DMS153 treated with DMSO at 0.1 percent for 48 hours (cell line): ENCODE measurements at regions not wholly inside any gene's neighbourhood (a gene's known extent, or its start where the extent isn't known, plus 50 kb on each side); places are given as distances from the start of the nearest gene placed in this dataset.
"Not testable (repeated sequence)": the region's sequence is repeated elsewhere in the genome, so short reads cannot be mapped to it uniquely, and the experiment has no call there.

ENCODE experiments used
- DNase-seq: peaks from one replicate; lab custom pipeline; 2025; ENCODE audit not compliant: unreplicated experiment; lab: John Stamatoyannopoulos, UW

DNA sequence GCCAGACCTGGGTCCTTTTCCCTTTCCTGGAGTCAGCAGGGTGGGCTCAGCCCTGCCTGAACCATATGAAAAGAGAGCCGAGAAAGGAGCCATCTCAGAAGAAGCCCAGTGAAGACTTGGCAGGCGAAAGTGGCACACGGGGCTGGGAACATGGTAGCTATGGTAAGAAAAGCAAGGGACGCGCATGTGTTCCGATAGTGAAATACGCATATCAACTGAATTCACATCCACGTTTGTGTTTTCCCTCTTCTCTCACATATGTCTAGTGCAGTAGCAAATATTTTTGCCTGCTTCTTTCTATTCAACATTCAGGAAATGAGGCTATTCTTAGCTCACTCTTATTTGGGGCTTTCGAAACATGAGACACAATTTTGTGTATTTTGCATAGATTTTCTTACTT, 54.1 kb upstream of the PEG3 start:
- DNase-seq: no peak

DNA sequence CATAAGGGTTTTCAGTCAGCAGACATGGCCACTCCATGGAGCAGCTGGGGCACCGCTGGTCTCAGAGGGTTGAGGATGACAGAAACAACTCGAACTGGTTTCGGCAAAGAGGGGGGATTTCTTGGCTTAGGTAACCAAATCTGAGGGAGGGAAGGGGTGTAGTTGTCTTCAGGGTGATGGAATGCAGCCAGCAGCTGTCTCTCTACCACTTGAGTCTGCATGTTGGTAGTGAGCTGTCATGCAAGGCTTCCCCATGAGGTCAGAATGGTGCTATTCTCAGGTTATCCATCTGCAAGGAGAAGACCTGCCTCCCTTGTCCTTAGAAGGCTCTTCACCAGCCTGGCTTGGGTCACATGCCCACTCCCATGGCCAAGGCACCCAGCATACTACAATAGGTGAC, 55.6 kb upstream of the PEG3 start:
- DNase-seq: no peak

DNA sequence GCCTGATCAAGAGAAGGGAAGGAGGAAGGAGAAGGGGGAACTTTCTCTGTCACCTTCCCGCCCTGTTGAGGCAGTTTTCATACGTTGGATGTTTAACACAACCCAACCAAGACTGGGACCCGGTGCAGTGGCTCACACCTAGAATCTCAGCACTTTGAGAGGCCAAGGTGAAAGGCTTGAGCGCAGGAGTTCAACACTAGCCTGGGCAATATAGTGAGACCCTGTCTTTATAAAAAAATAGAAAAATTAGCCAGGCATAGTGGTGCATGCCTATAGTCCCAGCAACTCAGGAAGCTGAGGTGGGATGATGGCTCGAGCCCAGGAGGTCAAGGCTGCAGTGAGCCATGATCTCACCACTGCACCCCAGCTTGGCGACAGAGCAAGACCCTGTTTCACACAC, 59.4 kb upstream of the PEG3 start:
- DNase-seq: no peak

DNA sequence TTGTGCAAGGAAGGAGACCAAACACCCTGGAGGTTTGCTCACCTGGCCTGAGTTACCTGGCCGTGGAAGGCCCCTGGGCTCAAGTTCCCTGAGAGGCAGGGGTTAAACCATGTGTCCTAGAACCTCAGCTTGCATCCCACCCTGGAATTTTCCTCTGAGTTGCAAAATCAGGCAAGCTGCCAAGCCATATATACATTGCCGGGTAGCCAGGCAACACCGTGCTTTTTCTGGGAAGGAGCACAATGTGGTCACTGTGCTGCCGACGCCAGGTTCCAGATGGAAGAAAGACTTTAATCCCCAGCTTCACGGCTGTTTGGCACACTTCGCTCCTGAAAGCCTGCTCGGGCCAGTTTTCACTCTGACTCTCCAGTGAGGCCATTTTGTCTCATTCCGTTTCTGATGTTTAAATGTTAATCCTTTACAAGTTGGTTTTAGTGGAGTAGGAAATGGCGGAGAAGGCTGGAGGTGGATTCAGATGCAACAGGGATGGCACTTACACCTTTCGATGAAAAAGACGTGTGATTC, 60.1 kb upstream of the PEG3 start:
- no peak for DNase-seq

DNA sequence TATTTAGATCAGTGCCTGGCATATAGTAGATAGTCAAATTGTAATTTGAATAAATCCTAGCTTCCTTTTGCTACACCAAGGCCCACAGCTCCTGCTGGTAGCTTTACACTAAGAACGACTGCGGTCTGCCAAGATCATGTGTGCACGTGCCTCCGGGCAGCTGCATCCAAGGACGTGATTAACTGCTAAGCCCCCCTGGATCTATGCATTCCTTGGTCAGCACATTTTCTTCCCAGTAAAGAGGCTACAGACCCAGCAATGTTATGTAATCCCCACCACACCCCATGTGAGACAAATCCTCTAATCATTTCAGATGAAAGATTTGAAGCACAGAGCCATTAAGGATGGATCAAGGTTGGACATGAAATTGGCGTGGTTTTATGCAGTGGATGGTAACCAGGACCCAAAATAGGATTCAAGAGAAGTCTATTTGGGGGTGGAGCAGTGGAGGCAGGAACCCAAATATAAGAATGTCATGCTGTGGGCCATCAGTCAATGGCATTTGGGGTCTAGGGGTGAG, 65.2 kb upstream of the PEG3 start:
- DNase-seq: no peak

DNA sequence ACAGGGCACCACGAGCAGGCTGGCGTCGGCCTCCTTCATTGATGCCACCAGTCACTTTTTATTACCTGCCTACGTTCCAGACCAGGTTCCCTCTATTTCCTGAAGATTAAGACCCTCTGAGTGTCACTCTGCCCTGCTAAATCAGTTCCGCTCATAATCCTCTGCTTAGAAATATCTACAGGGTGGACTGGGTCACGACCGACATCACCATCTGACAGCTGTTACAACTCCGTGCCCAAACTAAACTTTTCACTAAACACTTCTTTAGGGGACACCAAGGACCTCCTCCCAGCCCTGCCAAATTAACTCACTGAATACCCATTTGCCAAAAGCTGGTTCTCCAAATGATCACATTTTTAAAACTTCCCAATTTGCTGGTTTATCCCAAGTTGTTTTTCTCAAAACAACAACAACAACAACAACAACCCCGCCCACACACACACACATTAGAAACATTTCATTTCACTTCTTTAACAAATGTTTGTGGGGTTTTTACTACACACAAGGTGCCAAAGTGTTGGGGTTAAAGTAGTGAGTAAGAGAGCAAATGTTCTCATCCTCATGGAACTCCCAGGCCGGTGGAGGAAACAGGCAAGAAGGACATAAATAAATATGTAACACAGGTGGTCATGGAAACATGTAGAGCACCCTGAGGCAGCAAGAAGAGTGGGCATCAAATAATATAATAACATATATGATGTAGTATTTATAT, 72.0 kb upstream of the PEG3 start:
- DNase-seq: no peak

DNA sequence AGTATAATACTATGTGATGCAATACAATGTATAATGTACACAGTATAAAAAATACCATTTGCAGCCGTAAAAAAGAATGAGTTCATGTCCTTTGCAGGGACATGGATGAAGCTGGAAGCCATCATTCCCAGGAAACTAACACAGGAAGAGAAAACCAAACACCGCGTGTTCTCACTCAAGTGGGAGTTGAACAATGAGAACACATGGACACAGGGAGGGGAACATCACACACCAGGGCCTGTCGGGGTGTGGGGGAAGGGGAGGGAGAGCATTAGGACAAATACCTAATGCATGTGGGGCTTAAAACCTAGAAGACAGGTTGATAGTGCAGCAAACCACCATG, 72.6 kb upstream of the PEG3 start:
- DNase-seq: not testable (repeated sequence)

DNA sequence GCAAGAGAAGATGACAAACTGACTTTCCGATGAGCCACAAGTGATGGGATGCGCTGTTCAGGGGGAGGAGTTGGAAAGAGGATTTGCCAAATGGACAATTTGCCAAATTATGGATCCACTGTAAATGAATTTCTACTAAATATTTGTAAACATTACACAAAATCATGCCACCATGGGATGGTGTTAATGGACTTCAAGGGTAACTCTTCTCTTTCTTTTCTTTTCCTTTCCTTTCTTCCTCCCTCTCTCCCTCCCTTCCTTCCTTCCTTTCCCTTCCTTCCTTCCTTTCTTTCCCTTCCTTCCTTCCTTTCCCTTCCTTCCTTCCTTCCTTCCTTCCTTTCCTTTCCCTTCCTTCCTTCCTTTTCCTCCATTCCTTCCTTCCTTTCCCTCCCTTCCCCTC, 76.0 kb upstream of the PEG3 start:
- no peak for DNase-seq

DNA sequence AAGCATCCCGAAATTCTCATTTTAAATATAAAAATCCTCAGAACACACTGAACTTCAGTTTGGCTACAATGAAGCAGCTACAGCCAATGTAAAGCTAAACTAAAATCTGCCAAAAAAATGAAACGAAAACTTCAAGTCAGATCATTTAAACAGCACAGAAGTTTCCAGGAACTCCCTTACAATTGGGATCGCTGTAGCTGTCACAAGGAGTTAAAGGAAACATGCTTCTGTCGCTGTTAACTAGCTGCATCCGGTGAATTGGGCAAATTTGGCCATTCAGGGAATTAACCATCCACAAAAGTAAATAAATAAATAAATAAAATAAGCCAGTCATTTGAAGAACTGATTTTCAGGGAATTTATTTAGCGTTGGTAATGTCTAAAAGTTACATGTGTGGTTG, 77.0 kb upstream of the PEG3 start:
- DNase-seq: no peak

DNA sequence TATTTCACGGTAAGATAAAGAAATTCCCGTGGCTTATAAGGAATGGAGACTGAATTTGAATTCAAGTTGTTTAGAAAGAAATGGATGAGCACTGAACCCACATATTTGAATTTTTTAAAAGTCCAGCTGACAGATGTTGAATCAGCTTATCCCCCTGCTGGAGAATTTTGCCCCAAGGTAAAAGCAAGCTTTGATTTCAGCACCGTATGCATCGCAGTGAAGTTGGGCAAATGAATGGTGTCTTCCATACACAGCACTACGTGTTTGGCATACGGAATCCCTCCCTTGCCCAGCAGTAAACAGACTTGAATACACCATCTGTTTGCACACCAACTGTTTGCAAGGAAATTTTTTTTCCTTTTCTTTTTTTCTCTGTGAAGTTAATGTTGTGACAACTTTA, 77.5 kb upstream of the PEG3 start:
- no peak for DNase-seq

DNA sequence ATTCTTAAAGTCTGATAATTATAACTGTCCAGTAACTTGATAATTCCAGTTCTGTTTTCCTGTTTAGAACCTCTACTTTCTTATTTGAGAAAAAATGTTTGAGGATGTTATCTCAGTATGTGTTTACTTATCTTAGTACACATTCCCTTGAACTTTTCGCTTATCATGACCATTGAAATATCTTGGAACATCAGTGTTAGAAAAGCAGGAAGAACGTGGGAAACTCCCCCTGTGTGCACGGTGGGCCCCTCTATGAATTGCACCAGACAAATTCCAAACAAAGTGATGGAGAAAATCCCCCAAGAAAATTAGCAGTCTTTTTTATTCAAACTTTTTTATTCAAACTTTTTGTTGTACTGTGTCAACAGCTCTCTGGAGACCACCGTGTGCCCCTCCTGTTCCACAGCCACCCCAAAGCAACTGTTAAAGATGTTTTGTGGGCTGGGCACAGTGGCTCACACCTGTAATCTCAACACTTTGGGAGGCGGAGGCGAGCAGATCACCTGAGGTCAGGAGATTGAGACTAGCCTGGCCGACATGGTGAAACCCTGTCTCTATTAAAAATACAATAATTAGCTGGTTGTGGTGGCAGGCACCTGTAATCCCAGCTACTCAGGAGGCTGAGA, 78.3 kb upstream of the PEG3 start:
- no peak for DNase-seq

DNA sequence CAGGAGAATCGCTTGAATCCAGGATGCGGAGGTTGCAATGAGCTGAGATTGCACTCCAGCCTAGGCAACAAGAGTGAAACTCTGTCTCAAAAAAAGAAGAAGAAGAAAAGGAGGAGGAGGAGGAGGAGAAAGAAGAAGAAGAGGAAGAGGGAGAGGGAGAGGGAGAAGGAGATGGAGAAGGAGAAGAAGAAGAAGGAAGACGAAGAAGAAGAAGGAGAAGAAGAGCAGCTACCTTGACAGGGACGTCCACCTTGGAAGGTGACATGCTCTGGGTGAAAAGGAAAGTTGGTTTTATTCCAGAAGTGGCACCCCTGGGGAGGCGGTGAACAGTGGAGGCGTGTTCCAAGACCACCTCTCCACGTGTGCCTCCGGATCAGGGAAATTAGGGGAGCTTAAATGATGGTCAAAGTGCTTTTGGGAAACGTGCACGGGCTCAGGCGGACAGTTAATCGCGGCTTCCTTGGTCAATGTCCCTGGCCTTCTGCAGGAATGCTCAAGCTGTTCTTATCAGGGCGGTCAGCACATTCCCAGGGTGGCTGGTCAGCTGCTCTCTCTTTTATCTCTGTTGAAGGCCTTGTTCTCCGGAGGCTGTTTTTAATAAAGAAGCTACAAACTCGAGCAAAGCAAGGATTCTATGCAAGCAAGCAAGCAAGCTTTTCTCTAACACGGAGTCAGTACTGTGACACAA, 78.9 kb upstream of the PEG3 start:
- DNase-seq: no peak

DNA sequence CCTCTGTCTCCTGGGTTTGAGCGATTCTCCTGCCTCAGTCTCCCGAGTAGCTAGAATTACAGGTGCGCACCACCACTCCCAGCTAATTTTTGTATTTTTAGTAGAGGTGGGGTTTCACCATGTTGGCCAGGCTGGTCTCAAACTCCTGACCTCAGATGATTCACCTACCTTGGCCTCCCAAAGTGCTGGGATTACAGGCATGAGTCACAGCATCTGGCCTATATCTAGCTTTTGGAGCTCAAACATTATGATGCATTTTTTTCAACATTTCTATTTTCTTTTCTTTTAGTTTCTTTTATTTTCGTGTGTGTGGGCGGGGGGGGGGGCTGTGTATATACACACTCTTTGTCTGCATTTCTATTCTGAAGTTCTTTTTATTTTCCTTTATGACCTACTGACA, 85.6 kb upstream of the PEG3 start:
- DNase-seq: not testable (repeated sequence)

DNA sequence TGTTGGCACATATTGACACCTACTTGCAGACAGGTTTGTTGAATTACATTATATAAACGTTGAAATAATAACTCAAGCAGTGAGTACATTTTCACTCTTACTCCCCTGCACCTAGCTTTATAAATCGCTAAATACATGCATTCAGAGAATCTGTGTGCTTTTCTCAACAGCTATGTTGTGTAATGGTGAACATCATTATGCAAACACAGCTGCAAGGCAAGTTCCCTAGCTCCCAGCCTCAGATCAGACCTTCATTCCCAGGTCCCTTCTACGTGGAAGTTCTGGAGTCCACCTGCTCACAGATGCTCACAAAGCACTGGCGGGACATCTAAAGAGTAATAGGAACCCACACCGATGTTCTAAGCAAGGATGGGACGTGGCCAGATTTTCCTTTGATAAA, 86.8 kb upstream of the PEG3 start:
- DNase-seq: no peak

DNA sequence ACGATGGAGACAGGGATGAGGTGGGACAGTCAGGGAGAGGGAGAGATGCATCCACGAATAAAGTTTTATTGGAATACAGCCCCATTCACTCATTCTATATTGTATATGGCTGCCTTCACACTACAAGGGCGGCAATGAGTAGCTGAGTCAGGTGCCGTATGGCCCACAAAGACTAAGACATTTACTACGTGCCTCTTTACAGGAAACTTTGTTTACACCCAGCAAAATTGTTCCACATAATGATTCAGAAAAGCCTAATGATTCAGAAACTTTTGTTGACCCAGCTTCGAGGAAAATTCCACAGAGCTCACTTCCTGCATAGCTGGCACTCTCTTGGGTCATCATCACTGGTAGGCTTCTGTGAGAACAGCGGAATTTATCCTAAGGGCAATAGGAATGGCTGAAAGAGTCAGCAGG, 87.3 kb upstream of the PEG3 start:
- DNase-seq: no peak

DNA sequence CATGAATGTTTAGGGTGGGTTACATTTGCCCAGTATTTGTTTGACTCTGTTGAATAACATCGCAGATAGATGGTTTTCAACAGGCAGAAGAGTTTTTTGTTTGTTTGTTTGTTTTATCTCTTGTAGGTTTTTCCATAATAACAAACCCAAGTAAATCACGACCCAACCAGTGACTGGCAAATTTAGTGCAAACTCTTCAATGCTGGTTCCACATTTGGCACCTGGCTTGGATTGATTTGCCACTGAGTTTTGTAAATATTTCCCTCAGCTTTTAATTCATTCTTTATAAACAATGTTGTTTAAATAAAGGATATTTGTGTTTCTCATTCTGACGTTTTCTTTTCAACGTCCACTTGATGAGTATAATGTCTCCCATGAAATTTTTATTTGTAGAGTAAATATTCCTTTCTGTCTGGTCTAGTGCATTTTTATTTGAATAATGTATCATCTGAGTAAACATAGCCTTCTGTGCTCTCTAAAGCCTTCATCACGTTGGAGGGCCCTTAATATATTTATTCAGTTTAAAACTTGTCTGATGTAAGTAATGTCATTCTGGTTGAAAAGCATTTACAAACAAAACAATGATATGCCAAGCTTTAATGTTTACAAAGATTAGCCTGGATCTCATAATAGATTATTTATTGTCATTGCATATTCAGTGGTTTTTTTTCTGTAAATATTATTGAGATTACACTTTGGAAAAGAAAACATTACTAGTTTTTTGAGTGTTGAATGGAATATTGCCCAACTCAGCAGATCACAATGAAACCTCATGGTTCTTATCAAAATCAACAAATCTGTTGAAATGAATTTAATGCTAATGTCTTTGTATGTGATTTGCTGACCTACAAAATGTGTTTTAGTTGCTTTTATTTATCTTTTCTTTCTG, 90.4 kb upstream of the PEG3 start:
- peak; percentile 4 for DNase-seq

DNA sequence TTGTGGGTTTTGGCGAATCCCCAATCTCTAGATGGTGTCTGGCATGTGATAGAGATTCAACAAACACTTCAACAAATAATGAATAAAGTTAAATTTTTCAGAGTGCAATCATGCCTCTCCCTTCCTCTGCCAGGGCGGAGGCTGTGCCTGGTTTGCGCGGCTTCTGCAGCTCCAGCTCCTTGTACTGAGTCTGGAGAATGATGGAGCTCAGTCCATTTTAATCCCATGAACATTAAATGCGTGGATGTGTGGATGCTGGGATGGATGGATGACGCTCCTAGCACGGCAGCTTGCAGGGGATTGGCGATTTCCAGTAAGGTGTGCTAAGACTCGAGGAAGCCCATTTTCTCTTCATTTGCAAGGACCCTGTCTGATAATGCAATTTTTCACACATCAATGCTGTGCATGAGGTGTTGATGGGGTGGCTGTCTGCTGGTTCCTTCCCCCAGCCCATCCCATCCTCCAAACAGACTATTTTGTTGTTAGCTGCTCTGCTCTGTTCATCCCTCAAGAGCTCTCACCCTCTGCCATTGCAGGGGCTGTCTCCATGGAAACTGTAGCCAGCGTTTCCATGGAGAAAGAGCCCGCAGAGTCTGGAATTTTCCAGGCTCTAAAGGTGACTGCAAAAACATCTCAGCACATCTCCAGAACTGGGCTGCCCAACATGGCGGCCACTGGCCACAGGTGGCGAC, 92.6 kb upstream of the PEG3 start:
- DNase-seq: no peak

DNA sequence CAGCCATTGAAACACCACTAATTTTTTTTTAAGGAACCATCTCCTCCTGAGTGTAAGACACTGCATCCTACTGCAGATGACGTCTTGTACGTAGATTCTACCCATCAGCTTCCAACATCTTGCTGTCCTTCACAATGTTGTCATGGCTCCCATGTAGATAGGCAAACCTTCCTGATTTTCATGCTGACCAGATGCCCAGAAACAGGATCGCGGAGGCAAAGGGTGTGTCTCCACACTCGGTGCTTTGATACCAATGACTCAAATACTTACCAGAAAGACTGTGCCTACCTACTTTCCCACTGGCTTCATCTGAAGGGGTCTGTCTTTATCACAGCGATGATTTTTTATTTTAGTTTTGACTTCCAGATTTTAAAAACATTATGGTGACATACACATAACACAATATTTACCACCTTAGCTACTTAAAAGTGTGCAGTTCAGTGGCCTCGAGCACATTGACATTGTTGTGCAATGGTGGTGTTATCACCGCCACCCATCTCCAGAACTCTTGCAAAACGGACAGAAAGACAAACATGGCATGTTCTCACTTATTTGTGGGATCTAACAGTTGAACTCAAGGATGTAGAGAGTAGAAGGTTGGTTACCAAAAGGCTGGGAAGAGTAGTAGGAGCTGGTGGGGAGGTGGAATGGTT, 94.0 kb upstream of the PEG3 start:
- no peak for DNase-seq

DNA sequence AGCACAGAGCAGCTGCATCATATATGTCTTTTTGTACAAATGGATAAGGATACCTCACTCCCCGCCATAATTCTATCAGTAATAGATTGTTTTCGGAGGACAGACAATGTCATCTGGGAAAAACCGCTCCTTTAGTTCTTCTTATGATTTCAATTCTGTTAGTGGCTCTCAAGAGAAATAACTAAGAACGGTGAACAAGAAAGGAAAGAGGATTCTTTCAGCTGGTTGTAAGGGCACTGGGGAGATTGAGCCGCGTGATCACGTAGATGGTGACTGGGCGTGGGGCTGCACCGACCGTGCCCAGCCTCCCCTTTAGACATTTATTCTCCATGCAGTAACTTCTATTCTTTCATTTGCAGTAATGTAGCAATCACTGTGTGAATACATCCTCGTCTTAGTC, 99.4 kb upstream of the PEG3 start:
- DNase-seq: no peak

DNA sequence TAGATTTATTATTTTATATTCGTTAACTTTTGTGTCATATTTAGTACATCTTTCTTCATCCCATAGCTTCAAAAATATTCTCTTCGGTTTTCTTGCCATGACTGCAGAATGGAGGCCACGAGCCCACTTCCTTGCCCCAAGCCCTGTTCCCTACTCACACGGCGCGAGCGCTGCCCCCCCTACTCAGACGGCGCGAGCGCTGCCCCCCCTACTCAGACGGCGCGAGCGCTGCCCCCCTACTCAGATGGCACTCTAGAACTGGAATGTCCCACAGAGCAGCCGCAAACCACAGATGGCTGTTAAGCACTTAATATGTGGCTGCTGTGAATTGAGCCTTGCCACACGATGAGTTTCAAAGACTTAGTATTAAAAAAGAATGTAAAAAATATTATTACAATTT, 102.2 kb upstream of the PEG3 start:
- DNase-seq: no peak
